A172 (cell line): ENCODE measurements at regions not wholly inside any gene's neighbourhood (a gene's known extent, or its start where the extent isn't known, plus 50 kb on each side); places are given as distances from the start of the nearest gene placed in this dataset.
A peak's percentile ranks its signal among the peaks of the same experiment; 100 is the strongest.

ENCODE experiments used
- DNase-seq: peaks from one replicate; pipeline ENCODE4 v3.0.0-alpha.2; 2015; ENCODE audit warnings: low spot score

- no peak for DNase-seq
Measured at GRCh38 chr5:24735284-24735683, 90.5 kb upstream of the CDH10 start.

DNA sequence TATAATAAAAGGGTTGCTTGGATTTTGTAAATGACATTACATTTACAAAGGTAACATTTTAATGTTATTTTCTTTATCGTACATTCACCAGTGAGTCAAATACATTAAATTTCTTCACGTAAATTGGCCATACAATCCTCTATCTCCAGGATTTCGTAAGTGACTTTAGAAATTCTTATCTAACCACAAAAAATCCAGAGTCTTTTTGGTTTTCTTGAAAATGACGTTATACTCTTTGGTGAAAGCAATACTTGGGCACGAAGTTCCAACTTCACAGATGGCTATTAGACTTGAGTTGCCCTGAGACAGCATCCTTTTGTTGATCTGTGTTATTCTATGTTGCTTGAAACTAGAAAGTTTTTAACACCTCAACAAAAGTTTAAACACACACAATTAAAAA lies 87.4 kb upstream of the CDH10 start:
- DNase-seq, result peak; percentile 10

- no peak for DNase-seq
Measured at GRCh38 chr5:24720743-24721142, 76.0 kb upstream of the CDH10 start.

DNA sequence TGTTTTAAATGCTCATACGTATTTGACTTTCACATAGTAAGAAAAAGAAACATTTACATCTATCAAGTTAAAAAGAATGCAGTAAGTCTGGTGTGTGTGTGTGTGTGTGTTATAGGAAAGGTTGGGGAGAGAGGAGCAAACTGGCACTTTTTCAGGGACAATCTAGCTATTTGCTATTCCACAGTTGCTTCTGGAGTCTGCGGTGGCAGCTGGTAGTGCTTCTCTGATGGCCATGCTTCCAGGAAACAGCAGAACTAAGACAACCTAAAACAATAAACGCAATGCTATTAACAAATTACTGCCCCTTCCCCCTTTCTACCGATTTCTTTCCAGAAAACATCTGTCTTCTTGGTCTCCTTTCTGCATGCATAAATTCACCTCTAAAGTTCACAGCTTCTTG lies 70.0 kb upstream of the CDH10 start:
- peak; percentile 31 for DNase-seq

DNA sequence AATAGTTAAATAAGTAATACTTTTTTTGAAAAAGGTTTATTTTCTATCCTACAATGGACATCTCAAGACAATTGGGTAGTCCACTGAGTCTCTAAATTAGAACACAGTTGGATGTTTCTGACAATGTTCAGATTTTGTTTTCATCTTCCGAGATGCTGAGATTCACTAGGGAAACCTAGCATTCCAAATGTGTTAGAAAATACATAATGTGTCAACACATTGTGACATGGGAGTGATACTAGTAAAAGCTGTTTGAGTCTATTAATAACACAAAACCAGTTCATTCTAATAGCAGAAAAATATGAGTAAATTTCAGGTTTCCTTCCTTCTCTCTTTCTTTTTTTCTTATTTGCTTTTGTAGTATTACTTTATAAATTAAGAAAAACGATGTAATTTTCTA lies 68.2 kb upstream of the CDH10 start:
- DNase-seq, result no peak

DNA sequence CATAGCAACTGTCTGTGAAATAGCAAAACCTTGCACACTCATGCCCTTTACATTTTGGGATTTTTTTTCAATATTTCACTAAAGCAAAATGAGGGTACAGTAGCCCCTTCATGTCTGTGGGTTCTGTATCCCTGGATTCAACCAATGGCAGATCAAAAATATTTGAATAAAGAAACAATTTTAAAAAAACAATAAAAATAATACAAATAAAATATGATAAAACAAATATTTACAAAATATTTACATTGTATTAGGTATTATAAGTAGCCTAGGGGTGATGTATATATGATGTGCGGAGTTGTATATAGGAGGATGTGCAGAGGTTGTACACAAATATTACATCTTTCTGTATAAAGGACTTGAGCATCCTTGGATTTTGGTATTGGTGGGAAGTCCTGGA lies 67.3 kb upstream of the CDH10 start:
- no peak for DNase-seq

- no peak for DNase-seq
Measured at GRCh38 chr5:24703934-24704333, 59.2 kb upstream of the CDH10 start.
